SHP77 (cell line): ENCODE measurements at regions not wholly inside any gene's neighbourhood (a gene's known extent, or its start where the extent isn't known, plus 50 kb on each side); places are given as distances from the start of the nearest gene placed in this dataset.

ENCODE experiments used
- DNase-seq, 2 experiments: peaks; one replicate each; lab custom pipeline; 2025; lab: John Stamatoyannopoulos, UW

GRCh38 chr2:128813352-128814034 is 494.8 kb upstream of the HS6ST1 start:
- no peak for DNase-seq

GRCh38 chr2:128815248-128815647 is 496.6 kb upstream of the HS6ST1 start:
- DNase-seq, result no peak

- no peak for DNase-seq
These were observed 498.5 kb upstream of the HS6ST1 start for GRCh38 chr2:128817171-128817570.

GRCh38 chr2:128817813-128818212 is 499.1 kb upstream of the HS6ST1 start:
- no peak for DNase-seq

GRCh38 chr2:128818248-128818647 is 499.6 kb upstream of the HS6ST1 start:
- DNase-seq, result no peak

- DNase-seq, result no peak
These were observed 500.2 kb upstream of the HS6ST1 start for GRCh38 chr2:128818704-128819491.

GRCh38 chr2:128820452-128820851 is 501.8 kb upstream of the HS6ST1 start:
- no peak for DNase-seq

GRCh38 chr2:128821010-128821409 is 502.3 kb upstream of the HS6ST1 start:
- no peak for DNase-seq

GRCh38 chr2:128832946-128833663 is 514.4 kb upstream of the HS6ST1 start:
- peak in 1 of 2 experiments; percentile 34 for DNase-seq

GRCh38 chr2:128833664-128834027 is 515.0 kb upstream of the HS6ST1 start:
- DNase-seq, result peak in 1 of 2 experiments; percentile 33

GRCh38 chr2:128834207-128834879 is 515.7 kb upstream of the HS6ST1 start:
- DNase-seq, result peak; percentile 84 to 90

GRCh38 chr2:128834880-128835252 is 516.2 kb upstream of the HS6ST1 start:
- peak; percentile 74 to 80 for DNase-seq

GRCh38 chr2:128835342-128835855 is 516.7 kb upstream of the HS6ST1 start:
- peak in 1 of 2 experiments; percentile 44 for DNase-seq

GRCh38 chr2:128835974-128836373 is 517.3 kb upstream of the HS6ST1 start:
- DNase-seq, result no peak

- no peak for DNase-seq
These were observed 518.0 kb upstream of the HS6ST1 start for GRCh38 chr2:128836559-128837100.

- no peak for DNase-seq
These were observed 519.6 kb upstream of the HS6ST1 start for GRCh38 chr2:128838244-128838643.

GRCh38 chr2:128841803-128842202 is 523.1 kb upstream of the HS6ST1 start:
- no peak for DNase-seq

- peak in 1 of 2 experiments; percentile 8 for DNase-seq
These were observed 548.6 kb upstream of the HS6ST1 start for GRCh38 chr2:128867311-128867710.

GRCh38 chr2:128867936-128868636 is 549.4 kb upstream of the HS6ST1 start:
- no peak for DNase-seq

- DNase-seq, result no peak
These were observed 550.3 kb upstream of the HS6ST1 start for GRCh38 chr2:128868686-128869551.
